GM23338 (cell line): ENCODE measurements at regions not wholly inside any gene's neighbourhood (a gene's known extent, or its start where the extent isn't known, plus 50 kb on each side); places are given as distances from the start of the nearest gene placed in this dataset.
A peak's percentile ranks its signal among the peaks of the same experiment; 100 is the strongest.

ENCODE experiments used
- ATAC-seq: fragments of 200-7000 bp; cut with Tn5 transposase; 3 replicates; pipeline ENCODE4 v1.9.1; 2020
- DNase-seq: peaks from one replicate; pipeline ENCODE4 v3.0.0-alpha.2; 2015; ENCODE audit warnings: low spot score
- H2AFZ ChIP-seq: fragments of 200-600 bp; sonication (generic); 2 replicates; pipeline ENCODE4 v1.8.0; 2016; ENCODE audit warnings: antibody characterized with exemption, mild to moderate bottlenecking, moderate library complexity
- H3F3A ChIP-seq: fragments of 200-600 bp; sonication (generic); replicated peaks from 2 replicates; pipeline ENCODE4 v1.8.0; 2017; ENCODE audit warnings: antibody characterized with exemption, mixed run types, low read depth
- H3K27ac ChIP-seq: fragments of 200-600 bp; sonication (generic); 2 replicates; pipeline ENCODE4 v1.6.1; 2016; ENCODE audit warnings: low read depth
- H3K27me3 ChIP-seq: fragments of 200-600 bp; sonication (generic); 2 replicates; pipeline ENCODE4 v1.8.0; 2016; ENCODE audit warnings: mild to moderate bottlenecking, mixed run types, moderate library complexity; ENCODE audit not compliant: insufficient read depth
- H3K36me3 ChIP-seq: fragments of 200-600 bp; sonication (generic); 2 replicates; pipeline ENCODE4 v1.8.0; 2016; ENCODE audit warnings: mild to moderate bottlenecking; ENCODE audit not compliant: insufficient read depth
- H3K4me1 ChIP-seq: fragments of 200-600 bp; sonication (generic); 2 replicates; pipeline ENCODE4 v1.8.0; 2016; ENCODE audit warnings: mild to moderate bottlenecking, moderate library complexity; ENCODE audit not compliant: insufficient read depth
- H3K4me2 ChIP-seq: fragments of 200-600 bp; sonication (generic); 2 replicates; pipeline ENCODE4 v1.7.1; 2017; ENCODE audit warnings: mixed run types
- H3K4me3 ChIP-seq: fragments of 200-600 bp; sonication (generic); 2 replicates; pipeline ENCODE4 v1.6.1; 2016; ENCODE audit warnings: mixed run types
- H3K79me2 ChIP-seq: fragments of 200-600 bp; sonication (generic); replicated peaks from 2 replicates; pipeline ENCODE4 v1.8.0; 2017; ENCODE audit warnings: mild to moderate bottlenecking; ENCODE audit not compliant: insufficient read depth
- H3K9me2 ChIP-seq: fragments of 200-600 bp; sonication (generic); 2 replicates; pipeline ENCODE4 v1.8.0; 2017; ENCODE audit not compliant: insufficient read depth
- H4K20me1 ChIP-seq: fragments of 200-600 bp; sonication (generic); replicated peaks from 2 replicates; pipeline ENCODE4 v1.8.0; 2017; ENCODE audit warnings: mild to moderate bottlenecking; ENCODE audit not compliant: insufficient read depth
- H3K27ac Mint-ChIP-seq: 2 replicates; pipeline ENCODE4 v1.8.0; 2020; ENCODE audit warnings: inconsistent platforms, mild to moderate bottlenecking, moderate library complexity, mixed read lengths
- H3K27me3 Mint-ChIP-seq: 3 replicates; pipeline ENCODE4 v1.8.0; 2022; ENCODE audit warnings: low read depth, mild to moderate bottlenecking, moderate library complexity, mixed read lengths, inconsistent platforms; ENCODE audit not compliant: insufficient read depth, poor library complexity
- H3K36me3 Mint-ChIP-seq: 3 replicates; pipeline ENCODE4 v1.8.0; 2021; ENCODE audit warnings: low read depth, mild to moderate bottlenecking, inconsistent platforms, moderate library complexity, mixed read lengths
- H3K4me1 Mint-ChIP-seq: 3 replicates; pipeline ENCODE4 v1.8.0; 2020; ENCODE audit warnings: mild to moderate bottlenecking, inconsistent platforms, mixed read lengths
- H3K4me3 Mint-ChIP-seq: 3 replicates; pipeline ENCODE4 v1.8.0; 2021; ENCODE audit warnings: moderate library complexity, mild to moderate bottlenecking, inconsistent platforms, mixed read lengths
- H3K9me3 Mint-ChIP-seq: 3 replicates; pipeline ENCODE4 v1.8.0; 2020; ENCODE audit warnings: moderate library complexity, mild to moderate bottlenecking, inconsistent platforms, mixed read lengths
- CREB1 ChIP-seq: fragments of 250-450 bp; sonication (Bioruptor Pico); IDR thresholded peaks from 2 replicates; pipeline ENCODE4 v1.5.0; 2020; ENCODE audit warnings: low read depth, mild to moderate bottlenecking, moderate library complexity
- CTCF ChIP-seq, 2 experiments: fragments of 200-600 bp in 1 of 2; sonication (generic) in 1 of 2; conservative IDR thresholded peaks; 2 replicates each; pipeline versions ENCODE4 v1.5.1 to v1.6.1; 2016 to 2017; ENCODE audit warnings: antibody characterized with exemption in 2 of 2, low read depth in 2 of 2, mild to moderate bottlenecking in 2 of 2, moderate library complexity in 1 of 2
- EZH2 ChIP-seq: fragments of 200-600 bp; sonication (generic); IDR thresholded peaks from one replicate; pipeline ENCODE4 v1.8.0; 2017; ENCODE audit warnings: antibody characterized with exemption, mild to moderate bottlenecking, low read depth; ENCODE audit not compliant: unreplicated experiment
- NANOG ChIP-seq: IDR thresholded peaks from 2 replicates; pipeline ENCODE4 v1.6.1; 2016; ENCODE audit warnings: antibody characterized with exemption, borderline replicate concordance
- POLR2AphosphoS5 ChIP-seq: IDR thresholded peaks from 2 replicates; pipeline ENCODE4 v1.6.1; 2016; ENCODE audit warnings: antibody characterized with exemption, low read depth
- REST ChIP-seq: IDR thresholded peaks from one replicate; pipeline ENCODE4 v1.6.1; 2018; ENCODE audit warnings: antibody characterized with exemption; ENCODE audit not compliant: unreplicated experiment
- STAT1 ChIP-seq: IDR thresholded peaks from one replicate; pipeline ENCODE4 v1.6.1; 2016; ENCODE audit warnings: antibody characterized with exemption; ENCODE audit not compliant: unreplicated experiment
- ZNF331 ChIP-seq: fragments of 250-450 bp; sonication (Bioruptor Pico); IDR thresholded peaks from 2 replicates; pipeline ENCODE4 v1.5.0; 2020; ENCODE audit warnings: low read depth, mild to moderate bottlenecking, moderate library complexity
- ZNF462 ChIP-seq: fragments of 250-450 bp; sonication (Bioruptor Pico); IDR thresholded peaks from 2 replicates; pipeline ENCODE4 v1.5.0; 2020; ENCODE audit warnings: mild to moderate bottlenecking, moderate library complexity

GRCh38 chr2:83941886-83942285 is 517.2 kb downstream of the SUCLG1 start (continued):
- no peak for TF ChIP-seq ZNF331 (CRISPR knock-in tag)
- no peak for TF ChIP-seq STAT1
- TF ChIP-seq EZH2, result no peak

GRCh38 chr2:83933749-83934148 is 525.3 kb downstream of the SUCLG1 start:
- H3K4me2 ChIP-seq, result peak overlapping the region; percentile 27; the same call in 1 of the 2 replicates
- H3K36me3 Mint-ChIP-seq, result peaks cover 8% of the 10 kb centered on the region; the same call in 2 of the 3 replicates
- no peaks in the 10 kb centered on the region for H3K9me2 ChIP-seq
- H3K27me3 Mint-ChIP-seq, result peaks cover 2% of the 10 kb centered on the region
- no peaks in the 10 kb centered on the region for H3K79me2 ChIP-seq
- H4K20me1 ChIP-seq, result no peaks in the 10 kb centered on the region
- no peaks in the 10 kb centered on the region for H3K36me3 ChIP-seq
- peaks cover 28% of the 10 kb centered on the region for H3K4me1 ChIP-seq
- peak overlapping the region; percentile 23; the same call in 1 of the 3 replicates for H3K4me3 Mint-ChIP-seq
- peak; percentile 16 for DNase-seq
- no peaks in the 10 kb centered on the region for H3K9me3 Mint-ChIP-seq
- H3K27ac ChIP-seq, result no peak overlapping the region
- peak; percentile 67 for ATAC-seq
- H3K4me3 ChIP-seq, result no peak overlapping the region
- H3K4me1 Mint-ChIP-seq, result peaks cover 35% of the 10 kb centered on the region
- 0 out of 2 replicates have a peak, but pooled peaks have one; percentile 50 for TF ChIP-seq NANOG
- no peak for TF ChIP-seq CTCF (conservative IDR thresholded peaks at IDR 0.05; ENCODE audit: low read depth in 2 of 2)
- TF ChIP-seq POLR2AphosphoS5, result no peak
- no peaks in the 10 kb centered on the region for H3F3A ChIP-seq
- no peak overlapping the region for H3K27ac Mint-ChIP-seq
- no peak overlapping the region for H2AFZ ChIP-seq
- no peaks in the 10 kb centered on the region for H3K27me3 ChIP-seq

- no peaks in the 10 kb centered on the region for H3K27me3 Mint-ChIP-seq
- peaks cover 4% of the 10 kb centered on the region; the same call in 1 of the 3 replicates for H3K4me1 Mint-ChIP-seq
- DNase-seq, result no peak
- H3K4me3 ChIP-seq, result no peak overlapping the region
- no peak overlapping the region for H3K4me2 ChIP-seq
- no peaks in the 10 kb centered on the region for H3K4me1 ChIP-seq
- H3K79me2 ChIP-seq, result no peaks in the 10 kb centered on the region
- no peak overlapping the region for H3K27ac Mint-ChIP-seq
- H3K36me3 Mint-ChIP-seq, result peaks cover 7% of the 10 kb centered on the region; the same call in 1 of the 3 replicates
- no peaks in the 10 kb centered on the region; the same call in 1 of the 2 replicates for H3K9me2 ChIP-seq
- H3K9me3 Mint-ChIP-seq, result peaks cover 8% of the 10 kb centered on the region; the same call in 2 of the 3 replicates
- H3K27me3 ChIP-seq, result no peaks in the 10 kb centered on the region
- ATAC-seq, result no peak
- no peaks in the 10 kb centered on the region for H3F3A ChIP-seq
- no peaks in the 10 kb centered on the region for H3K36me3 ChIP-seq
- H4K20me1 ChIP-seq, result no peaks in the 10 kb centered on the region
- no peak overlapping the region for H2AFZ ChIP-seq
- no peak overlapping the region for H3K27ac ChIP-seq
- no peak overlapping the region for H3K4me3 Mint-ChIP-seq
- TF ChIP-seq CREB1 (no peak), ZNF462 (CRISPR knock-in tag) (no peak), ZNF331 (CRISPR knock-in tag) (no peak), REST (no peak), POLR2AphosphoS5 (no peak), STAT1 (no peak)
Measured at GRCh38 chr2:83923531-83923930, 535.5 kb downstream of the SUCLG1 start.
